PC-9 (cell line): ENCODE measurements at regions not wholly inside any gene's neighbourhood (a gene's known extent, or its start where the extent isn't known, plus 50 kb on each side); places are given as distances from the start of the nearest gene placed in this dataset.

Experiments used
- EZH2 ChIP-seq: fragments of 200-600 bp; sonication (generic); IDR thresholded peaks from 2 replicates; pipeline ENCODE4 v1.8.0; 2017; ENCODE audit warnings: antibody characterized with exemption, low read depth
- TF ChIP-seq, protein P1 (sequence below): fragments of 200-600 bp; sonication (generic); conservative IDR thresholded peaks from 2 replicates; pipeline ENCODE4 v1.6.1; 2017; ENCODE audit warnings: mixed run types, antibody characterized with exemption, mild to moderate bottlenecking, moderate library complexity

DNA sequence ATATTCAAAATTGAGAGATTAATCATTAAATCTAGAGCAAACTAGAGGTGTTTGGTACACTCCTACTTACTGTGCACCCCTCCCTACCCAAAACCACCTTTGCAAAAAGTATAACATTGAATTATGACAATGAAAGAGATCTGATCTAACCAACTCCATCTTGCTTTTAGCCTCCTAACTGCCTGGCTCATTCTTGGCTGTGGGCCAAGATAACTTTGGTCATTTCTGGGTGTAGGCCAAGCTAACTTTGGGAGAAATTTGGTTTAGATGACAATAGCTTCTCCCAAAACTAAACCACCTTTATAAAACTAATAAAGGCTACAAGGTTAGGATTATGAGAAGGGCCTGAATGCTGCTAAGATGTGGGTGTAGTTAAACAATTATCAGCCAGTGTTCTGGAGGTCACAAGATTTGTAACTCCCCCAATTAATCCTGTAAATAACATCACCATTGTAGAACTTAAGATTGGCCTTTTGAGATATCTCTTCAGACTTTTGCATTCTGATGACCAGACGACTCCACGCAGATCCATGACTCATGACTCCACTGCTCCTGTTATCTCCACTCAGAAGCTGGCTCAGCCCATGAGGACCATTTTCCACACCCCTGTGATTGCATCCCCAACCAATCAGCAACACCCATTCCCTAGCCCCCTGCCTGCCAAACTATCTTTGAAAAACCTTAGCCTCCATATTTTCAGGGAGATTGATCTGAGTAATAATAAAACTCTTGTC is 160.2 kb downstream of the FBXO15 start:
- TF ChIP-seq, protein P1, sequence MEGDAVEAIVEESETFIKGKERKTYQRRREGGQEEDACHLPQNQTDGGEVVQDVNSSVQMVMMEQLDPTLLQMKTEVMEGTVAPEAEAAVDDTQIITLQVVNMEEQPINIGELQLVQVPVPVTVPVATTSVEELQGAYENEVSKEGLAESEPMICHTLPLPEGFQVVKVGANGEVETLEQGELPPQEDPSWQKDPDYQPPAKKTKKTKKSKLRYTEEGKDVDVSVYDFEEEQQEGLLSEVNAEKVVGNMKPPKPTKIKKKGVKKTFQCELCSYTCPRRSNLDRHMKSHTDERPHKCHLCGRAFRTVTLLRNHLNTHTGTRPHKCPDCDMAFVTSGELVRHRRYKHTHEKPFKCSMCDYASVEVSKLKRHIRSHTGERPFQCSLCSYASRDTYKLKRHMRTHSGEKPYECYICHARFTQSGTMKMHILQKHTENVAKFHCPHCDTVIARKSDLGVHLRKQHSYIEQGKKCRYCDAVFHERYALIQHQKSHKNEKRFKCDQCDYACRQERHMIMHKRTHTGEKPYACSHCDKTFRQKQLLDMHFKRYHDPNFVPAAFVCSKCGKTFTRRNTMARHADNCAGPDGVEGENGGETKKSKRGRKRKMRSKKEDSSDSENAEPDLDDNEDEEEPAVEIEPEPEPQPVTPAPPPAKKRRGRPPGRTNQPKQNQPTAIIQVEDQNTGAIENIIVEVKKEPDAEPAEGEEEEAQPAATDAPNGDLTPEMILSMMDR: no peak
- no peak for TF ChIP-seq EZH2
